GM12891 (cell line): ENCODE measurements at regions not wholly inside any gene's neighbourhood (a gene's known extent, or its start where the extent isn't known, plus 50 kb on each side); places are given as distances from the start of the nearest gene placed in this dataset.

Source experiments
- DNase-seq: peaks from one replicate; pipeline ENCODE4 v3.0.0; 2011; ENCODE audit warnings: low spot score; ENCODE audit not compliant: insufficient read length
- FAIRE-seq: peaks from 2 replicates; lab custom pipeline; 2011; peaks lifted over from hg19 to GRCh38; lab: Jason Lieb, UNC
- PAX5 ChIP-seq: IDR thresholded peaks from 2 replicates; pipeline ENCODE4 v1.6.1; 2011; ENCODE audit warnings: low read length, moderate library complexity, mild to moderate bottlenecking; ENCODE audit not compliant: insufficient read depth, severe bottlenecking
- POLR2A ChIP-seq: IDR thresholded peaks from 2 replicates; pipeline ENCODE4 v1.6.1; 2011; ENCODE audit warnings: low read depth, low read length, control low read depth
- POLR2AphosphoS5 ChIP-seq: IDR thresholded peaks from 2 replicates; pipeline ENCODE4 v1.6.1; 2011; ENCODE audit warnings: low read depth, low read length, control low read depth
- POU2F2 ChIP-seq: IDR thresholded peaks from 2 replicates; pipeline ENCODE4 v1.6.1; 2011; ENCODE audit warnings: low read depth, mild to moderate bottlenecking, control low read depth, low read length, moderate library complexity
- SPI1 ChIP-seq: IDR thresholded peaks from 2 replicates; pipeline ENCODE4 v1.6.1; 2011; ENCODE audit warnings: low read depth, low read length, control low read depth
- TAF1 ChIP-seq: IDR thresholded peaks from 2 replicates; pipeline ENCODE4 v1.6.1; 2011; ENCODE audit warnings: low read depth, low read length, control low read depth

DNA sequence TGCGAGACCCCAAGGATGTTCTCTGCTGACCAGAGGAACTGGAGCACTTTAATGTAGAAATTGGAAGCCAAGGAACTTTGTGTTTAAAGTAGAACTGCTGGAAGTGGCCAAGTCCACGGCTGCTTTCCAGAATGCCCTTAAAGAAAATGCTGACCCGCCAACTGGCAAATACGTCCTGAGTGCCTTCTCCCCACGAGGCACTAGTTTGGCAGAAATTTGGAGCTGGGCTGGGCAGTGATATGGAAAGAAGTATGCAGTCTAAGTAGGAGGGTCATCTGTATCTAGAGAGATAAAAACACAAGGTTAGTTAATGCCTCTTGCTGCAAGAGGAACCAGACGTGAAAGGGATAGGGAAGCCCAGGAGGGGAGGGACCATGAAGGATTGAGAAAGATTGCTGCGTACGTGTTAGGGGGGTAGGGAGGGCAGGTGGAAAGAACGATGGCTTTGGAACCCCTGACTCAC is 59.3 kb upstream of the RFX8 start:
- TF ChIP-seq POU2F2 (no peak), PAX5 (no peak), POLR2A (no peak), POLR2AphosphoS5 (no peak), SPI1 (no peak), TAF1 (no peak)
- FAIRE-seq, result no peak
- DNase-seq, result no peak

DNA sequence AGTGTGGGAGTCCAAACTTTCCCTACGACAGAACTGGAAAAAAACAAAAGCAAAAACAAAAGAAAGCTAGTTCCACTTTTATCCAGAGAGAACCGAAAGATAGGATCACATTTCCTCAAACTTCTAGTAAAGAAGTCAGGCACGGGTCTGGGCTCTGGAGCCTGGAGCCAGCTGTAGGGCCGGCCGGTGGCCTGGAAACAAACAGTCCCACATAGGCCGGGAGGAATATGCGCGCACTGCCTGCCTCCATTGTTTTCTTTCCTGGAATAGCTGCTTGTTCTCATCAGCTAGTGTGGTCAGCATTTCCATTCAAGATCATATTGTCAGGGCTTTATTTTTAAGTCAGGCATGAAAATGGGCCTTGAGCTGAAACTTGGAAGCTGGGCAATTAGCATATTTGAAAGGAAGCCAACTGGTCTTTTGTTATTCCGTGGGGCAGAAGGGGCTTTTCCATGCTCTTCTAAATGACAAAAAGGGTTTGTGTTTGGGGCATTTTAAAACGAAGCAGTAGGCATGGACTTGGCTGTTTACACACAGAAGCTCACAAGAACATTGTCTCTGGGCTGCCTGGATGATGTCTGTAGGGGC is 58.7 kb upstream of the RFX8 start:
- DNase-seq (no peak), FAIRE-seq (no peak)
- no peak for TF ChIP-seq TAF1
- TF ChIP-seq POLR2A, result no peak
- TF ChIP-seq SPI1, result no peak
- TF ChIP-seq PAX5, result no peak
- no peak for TF ChIP-seq POU2F2
- TF ChIP-seq POLR2AphosphoS5, result no peak

DNA sequence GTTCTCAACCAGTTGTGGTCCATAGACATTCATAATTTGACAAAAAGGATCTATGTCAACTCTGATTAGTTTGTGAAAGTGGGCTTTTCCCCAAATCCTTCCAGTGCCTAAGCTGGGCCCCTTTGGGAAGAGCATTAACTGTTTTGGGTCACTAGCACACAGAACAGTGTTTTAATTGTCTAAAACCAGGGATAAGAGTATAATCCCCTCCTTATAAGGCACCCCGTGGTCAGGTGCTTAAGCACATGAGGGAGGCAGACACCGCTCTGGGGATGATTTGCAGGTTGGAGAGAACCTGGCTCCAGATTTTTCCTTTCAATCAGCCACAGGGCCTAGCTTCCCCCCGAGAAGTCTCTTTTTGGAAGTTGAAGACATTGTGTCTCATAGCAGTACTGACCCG is 53.6 kb upstream of the RFX8 start:
- TF ChIP-seq POLR2A, result no peak
- TF ChIP-seq TAF1, result no peak
- no peak for TF ChIP-seq POU2F2
- no peak for TF ChIP-seq PAX5
- TF ChIP-seq POLR2AphosphoS5, result no peak
- no peak for TF ChIP-seq SPI1
- no peak for FAIRE-seq
- no peak for DNase-seq

DNA sequence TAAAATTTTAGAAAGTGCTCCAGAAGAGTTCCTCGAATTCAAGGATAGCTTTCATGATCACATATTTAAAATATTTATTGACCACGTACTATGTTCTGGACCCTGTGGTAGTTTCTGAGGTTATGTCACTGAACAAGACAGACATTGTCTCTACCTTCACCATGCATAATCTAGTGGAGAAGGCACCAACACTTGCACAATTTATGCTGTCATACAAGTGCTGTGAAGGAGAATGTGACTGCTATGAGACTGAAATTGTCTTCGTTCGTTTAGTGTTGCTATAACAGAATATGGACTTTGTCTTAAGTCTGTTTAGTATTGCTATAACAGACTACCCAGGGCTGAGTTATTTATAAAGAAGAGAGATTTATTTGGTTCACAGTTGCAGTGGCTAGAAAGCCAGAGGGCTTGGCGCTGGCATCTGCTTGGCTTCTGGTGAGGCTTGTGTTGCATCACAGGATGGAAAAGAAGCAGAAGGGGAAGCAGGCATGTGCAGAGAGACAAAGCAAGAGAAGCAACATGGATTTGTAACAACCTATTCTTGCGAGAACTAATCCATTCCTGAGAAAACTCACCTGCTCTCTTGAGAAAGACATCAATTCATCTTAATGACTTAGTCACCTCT is 50.0 kb upstream of the RFX8 start:
- no peak for FAIRE-seq
- DNase-seq, result no peak

More for the DNA sequence above, 50.0 kb upstream of the RFX8 start:
- TF ChIP-seq POLR2A (no peak), SPI1 (no peak), POLR2AphosphoS5 (no peak), TAF1 (no peak), POU2F2 (no peak), PAX5 (no peak)
